CD8-positive, alpha-beta memory T cell (primary cell): ENCODE measurements at regions not wholly inside any gene's neighbourhood (a gene's known extent, or its start where the extent isn't known, plus 50 kb on each side); places are given as distances from the start of the nearest gene placed in this dataset.
A peak's percentile ranks its signal among the peaks of the same experiment; 100 is the strongest.

ENCODE experiments used
- CTCF ChIA-PET: fragments of 350-600 bp; sonication (Branson Sonifier 250); formaldehyde crosslinking; loops from one replicate; lab custom pipeline; 2021; ENCODE audit warnings: antibody characterized with exemption; lab: Charles Lee
- POLR2A ChIA-PET: fragments of 350-600 bp; sonication (Branson Sonifier 250); formaldehyde crosslinking; loops from one replicate; lab custom pipeline; 2021; ENCODE audit warnings: antibody characterized with exemption; lab: Charles Lee
- DNase-seq, 5 donors: peaks; one replicate each; pipeline versions ENCODE4 v3.0.0 to v3.0.0-alpha.2; 2020 to 2022; ENCODE audit warnings: mixed read lengths in 1 of 5
- H3K27ac ChIP-seq: one replicate; pipeline ENCODE4 v1.7.0; 2013; ENCODE audit warnings: low read depth, mild to moderate bottlenecking, low read length, moderate library complexity
- H3K27me3 ChIP-seq: 2 replicates; pipeline ENCODE4 v1.7.0; 2013; ENCODE audit warnings: low read length, mild to moderate bottlenecking; ENCODE audit not compliant: insufficient read depth, poor library complexity, severe bottlenecking
- H3K36me3 ChIP-seq: 2 replicates; pipeline ENCODE4 v1.7.0; 2013; ENCODE audit warnings: mild to moderate bottlenecking, low read length, moderate library complexity; ENCODE audit not compliant: insufficient read depth
- H3K4me1 ChIP-seq: 2 replicates; pipeline ENCODE4 v1.7.0; 2013; ENCODE audit warnings: mild to moderate bottlenecking, low read length, moderate library complexity; ENCODE audit not compliant: insufficient read depth
- H3K4me3 ChIP-seq: 2 replicates; pipeline ENCODE4 v1.7.0; 2013; ENCODE audit warnings: mild to moderate bottlenecking, low read length
- H3K9me3 ChIP-seq: 2 replicates; pipeline ENCODE4 v1.7.0; 2013; ENCODE audit warnings: mild to moderate bottlenecking, low read length
- H3K27ac Mint-ChIP-seq, 8 donors: one replicate each; pipeline ENCODE4 v1.8.0; 2020 to 2021; ENCODE audit warnings: mixed read lengths in 8 of 8, mild to moderate bottlenecking in 6 of 8, inconsistent platforms in 3 of 8, moderate library complexity in 3 of 8
- H3K27me3 Mint-ChIP-seq, 2 donors: one replicate each; pipeline ENCODE4 v1.8.0; 2020 to 2021; ENCODE audit warnings: mixed read lengths in 2 of 2, mild to moderate bottlenecking in 1 of 2, moderate library complexity in 1 of 2
- H3K36me3 Mint-ChIP-seq, 3 donors: one replicate each; pipeline ENCODE4 v1.8.0; 2020 to 2021; ENCODE audit warnings: mixed read lengths in 3 of 3, inconsistent platforms in 1 of 3, mild to moderate bottlenecking in 1 of 3
- H3K4me1 Mint-ChIP-seq, 3 donors: one replicate each; pipeline ENCODE4 v1.8.0; 2020 to 2021; ENCODE audit warnings: mixed read lengths in 3 of 3, inconsistent platforms in 1 of 3, mild to moderate bottlenecking in 1 of 3
- H3K4me3 Mint-ChIP-seq, 7 donors: one replicate each; pipeline ENCODE4 v1.8.0; 2020 to 2021; ENCODE audit warnings: mixed read lengths in 7 of 7, mild to moderate bottlenecking in 6 of 7, moderate library complexity in 4 of 7, inconsistent platforms in 2 of 7
- H3K9me3 Mint-ChIP-seq, 5 donors: one replicate each; pipeline ENCODE4 v1.8.0; 2020 to 2022; ENCODE audit warnings: mixed read lengths in 5 of 5, mild to moderate bottlenecking in 3 of 5, moderate library complexity in 2 of 5, inconsistent platforms in 1 of 5

DNA sequence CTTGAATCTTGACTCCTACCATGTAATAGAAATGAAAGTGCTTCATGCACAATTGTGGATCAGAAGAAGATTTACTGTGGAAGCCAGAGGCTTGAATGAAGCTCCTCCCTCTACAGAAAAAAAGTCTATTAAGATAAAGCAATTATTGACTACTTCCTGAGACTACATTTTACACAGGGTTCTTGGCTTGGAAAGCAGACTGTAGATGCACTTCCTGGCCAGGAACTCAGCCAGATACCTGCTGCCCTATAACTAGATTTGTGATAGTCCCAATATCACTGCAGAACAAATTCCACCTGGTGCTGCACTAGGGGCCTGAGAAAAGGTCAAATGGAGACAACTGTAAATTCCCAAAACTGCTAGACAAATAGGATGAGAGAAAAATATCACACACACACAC is 96.8 kb upstream of the GUCA2B start:
- Histone ChIP-seq H3K4me1 (peaks cover 7% of the 10 kb centered on the region), H3K27ac (no peak overlapping the region), H3K4me3 (no peak overlapping the region), H3K27me3 (no peaks in the 10 kb centered on the region), H3K9me3 (no peaks in the 10 kb centered on the region), H3K36me3 (no peaks in the 10 kb centered on the region)
- Mint-ChIP-seq H3K27me3 (peaks cover 44 to 72% of the 10 kb centered on the region in 2 donors), H3K36me3 (peaks cover 0 to 15% (median 3%) of the 10 kb centered on the region in 3 donors), H3K27ac (no peak overlapping the region), H3K4me1 (peaks cover 8 to 10% (median 9%) of the 10 kb centered on the region in 3 donors), H3K9me3 (peaks cover 8 to 22% (median 16%) of the 10 kb centered on the region in 5 donors), H3K4me3 (no peak overlapping the region)
- POLR2A ChIA-PET, result interaction anchor here (0.5 kb wide), 1 partner anchor 80 kb away, joined by 3 read pairs; no protein-coding TSS in a partner anchor
- CTCF ChIA-PET, result no interaction called here
- DNase-seq, result no peak

DNA sequence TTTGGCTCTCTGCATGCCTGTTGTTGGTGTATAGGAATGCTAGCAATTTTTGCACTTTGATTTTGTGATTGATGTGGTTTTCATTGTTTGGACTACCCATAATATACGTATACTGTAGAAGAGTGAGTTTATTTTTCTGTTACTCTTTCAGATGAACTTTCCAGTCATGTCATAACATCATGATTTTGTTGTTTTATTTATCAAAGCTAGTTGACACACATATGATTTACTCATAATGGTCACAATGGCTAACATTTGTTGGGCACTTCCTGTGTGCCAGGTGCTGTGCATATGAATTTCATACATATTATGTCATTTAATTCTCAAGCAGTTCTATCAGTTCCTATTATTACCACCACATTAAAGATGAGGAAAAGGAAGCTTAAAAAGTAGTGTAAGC is 98.1 kb upstream of the GUCA2B start:
- Mint-ChIP-seq H3K4me3 (no peak overlapping the region), H3K27me3 (peaks cover 47 to 73% of the 10 kb centered on the region in 2 donors), H3K9me3 (peaks cover 8 to 22% (median 16%) of the 10 kb centered on the region in 5 donors), H3K27ac (peak overlapping the region in 1 of 8 donors; percentile 78), H3K36me3 (peaks cover 0 to 15% (median 3%) of the 10 kb centered on the region in 3 donors), H3K4me1 (peaks cover 8 to 10% (median 9%) of the 10 kb centered on the region in 3 donors)
- no peak for DNase-seq
- no peak overlapping the region for H3K27ac ChIP-seq
- ChIA-PET POLR2A (no interaction called here), CTCF (no interaction called here)
- H3K27me3 ChIP-seq, result peaks cover 6% of the 10 kb centered on the region
- no peak overlapping the region for H3K4me3 ChIP-seq
- H3K4me1 ChIP-seq, result peaks cover 7% of the 10 kb centered on the region
- H3K9me3 ChIP-seq, result no peaks in the 10 kb centered on the region
- H3K36me3 ChIP-seq, result no peaks in the 10 kb centered on the region

- peaks cover 43 to 76% of the 10 kb centered on the region in 2 donors for H3K27me3 Mint-ChIP-seq
- no peak overlapping the region for H3K4me3 ChIP-seq
- H3K9me3 ChIP-seq, result no peaks in the 10 kb centered on the region
- no peak overlapping the region for H3K27ac Mint-ChIP-seq
- peak overlapping the region in 1 of 7 donors; percentile 62 for H3K4me3 Mint-ChIP-seq
- peaks cover 7% of the 10 kb centered on the region for H3K4me1 ChIP-seq
- no peak for DNase-seq
- H3K27ac ChIP-seq, result no peak overlapping the region
- peaks cover 0 to 13% (median 7%) of the 10 kb centered on the region in 5 donors for H3K9me3 Mint-ChIP-seq
- peaks cover 0 to 8% (median 1%) of the 10 kb centered on the region in 3 donors for H3K36me3 Mint-ChIP-seq
- no peaks in the 10 kb centered on the region for H3K36me3 ChIP-seq
- peaks cover 6% of the 10 kb centered on the region for H3K27me3 ChIP-seq
- ChIA-PET CTCF (no interaction called here), POLR2A (no interaction called here)
- peaks cover 8 to 10% (median 9%) of the 10 kb centered on the region in 3 donors for H3K4me1 Mint-ChIP-seq
Measured at GRCh38 chr1:42052072-42052699, 101.0 kb upstream of the GUCA2B start.

DNA sequence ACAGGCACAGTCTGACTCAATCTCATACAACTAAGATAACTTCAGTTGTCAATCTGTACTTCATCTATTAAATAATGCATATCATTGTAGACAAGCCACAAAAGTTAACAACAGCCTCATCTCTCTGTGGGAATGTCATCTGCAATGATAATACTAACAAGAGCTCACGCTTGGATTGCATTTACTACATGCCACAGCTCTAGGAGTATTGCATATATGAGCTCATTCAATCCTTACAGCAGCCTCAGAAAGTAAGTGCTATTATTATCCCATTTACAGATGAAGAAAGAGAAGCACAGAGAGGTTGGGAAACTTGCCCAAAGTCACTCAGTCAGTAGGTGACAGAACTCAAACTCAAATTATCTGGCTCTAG is 105.7 kb upstream of the GUCA2B start:
- peaks cover 6% of the 10 kb centered on the region for H3K4me1 ChIP-seq
- peaks cover 6% of the 10 kb centered on the region for H3K27me3 ChIP-seq
- no peak for DNase-seq
- H3K9me3 ChIP-seq, result no peaks in the 10 kb centered on the region
- Mint-ChIP-seq H3K4me3 (no peak overlapping the region), H3K27me3 (peaks cover 16 to 38% of the 10 kb centered on the region in 2 donors), H3K4me1 (peaks cover 1 to 4% (median 2%) of the 10 kb centered on the region in 3 donors), H3K9me3 (no peaks in the 10 kb centered on the region), H3K36me3 (peaks cover 0 to 1% (median 0%) of the 10 kb centered on the region in 3 donors), H3K27ac (no peak overlapping the region)
- no peak overlapping the region for H3K4me3 ChIP-seq
- no peak overlapping the region for H3K27ac ChIP-seq
- ChIA-PET CTCF (no interaction called here), POLR2A (no interaction called here)
- H3K36me3 ChIP-seq, result no peaks in the 10 kb centered on the region

- H3K4me1 ChIP-seq, result no peaks in the 10 kb centered on the region
- no peak overlapping the region for H3K27ac ChIP-seq
- POLR2A ChIA-PET, result no interaction called here
- H3K9me3 ChIP-seq, result no peaks in the 10 kb centered on the region
- DNase-seq, result no peak
- no peak overlapping the region for H3K4me3 ChIP-seq
- peaks cover 14 to 32% of the 10 kb centered on the region in 2 donors for H3K27me3 Mint-ChIP-seq
- H3K36me3 ChIP-seq, result no peaks in the 10 kb centered on the region
- no peak overlapping the region for H3K4me3 Mint-ChIP-seq
- no peaks in the 10 kb centered on the region for H3K4me1 Mint-ChIP-seq
- no peaks in the 10 kb centered on the region for H3K9me3 Mint-ChIP-seq
- H3K36me3 Mint-ChIP-seq, result peaks cover 0 to 1% (median 0%) of the 10 kb centered on the region in 3 donors
- CTCF ChIA-PET, result no interaction called here
- peak overlapping the region in 1 of 8 donors; percentile 55 for H3K27ac Mint-ChIP-seq
- H3K27me3 ChIP-seq, result peaks cover 6% of the 10 kb centered on the region
Measured at GRCh38 chr1:42046761-42047507, 106.3 kb upstream of the GUCA2B start.

GRCh38 chr1:42044346-42044745 is 108.9 kb upstream of the GUCA2B start:
- peaks cover 9 to 10% of the 10 kb centered on the region in 2 donors for H3K27me3 Mint-ChIP-seq
- POLR2A ChIA-PET, result no interaction called here
- no peaks in the 10 kb centered on the region for H3K4me1 Mint-ChIP-seq
- no peak overlapping the region for H3K4me3 ChIP-seq
- H3K4me1 ChIP-seq, result no peaks in the 10 kb centered on the region
- no peaks in the 10 kb centered on the region for H3K36me3 ChIP-seq
- CTCF ChIA-PET, result interaction anchor here (0.6 kb wide), 1 partner anchor 1077 kb away, joined by 3 read pairs; no protein-coding TSS in a partner anchor
- no peak for DNase-seq
- H3K4me3 Mint-ChIP-seq, result no peak overlapping the region
- no peaks in the 10 kb centered on the region for H3K27me3 ChIP-seq
- no peaks in the 10 kb centered on the region for H3K36me3 Mint-ChIP-seq
- H3K9me3 ChIP-seq, result no peaks in the 10 kb centered on the region
- H3K27ac ChIP-seq, result no peak overlapping the region
- H3K27ac Mint-ChIP-seq, result no peak overlapping the region
- H3K9me3 Mint-ChIP-seq, result no peaks in the 10 kb centered on the region

- no peaks in the 10 kb centered on the region for H3K9me3 Mint-ChIP-seq
Measured at GRCh38 chr1:42043811-42044210, 109.4 kb upstream of the GUCA2B start.

GRCh38 chr1:42043182-42043581 is 110.0 kb upstream of the GUCA2B start:
- Histone ChIP-seq H3K9me3 (no peaks in the 10 kb centered on the region), H3K27ac (no peak overlapping the region), H3K4me3 (no peak overlapping the region), H3K4me1 (no peaks in the 10 kb centered on the region), H3K36me3 (no peaks in the 10 kb centered on the region), H3K27me3 (no peaks in the 10 kb centered on the region)
- ChIA-PET POLR2A (no interaction called here), CTCF (no interaction called here)
- Mint-ChIP-seq H3K9me3 (no peaks in the 10 kb centered on the region), H3K36me3 (no peaks in the 10 kb centered on the region), H3K4me3 (peak overlapping the region in 1 of 7 donors; percentile 27), H3K27me3 (peaks cover 0 to 2% of the 10 kb centered on the region in 2 donors), H3K4me1 (no peaks in the 10 kb centered on the region), H3K27ac (no peak overlapping the region)
- DNase-seq, result no peak

More at GRCh38 chr1:42043811-42044210, 109.4 kb upstream of the GUCA2B start:
- Mint-ChIP-seq H3K27me3 (peaks cover 5 to 6% of the 10 kb centered on the region in 2 donors), H3K4me1 (no peaks in the 10 kb centered on the region), H3K36me3 (no peaks in the 10 kb centered on the region), H3K4me3 (no peak overlapping the region), H3K27ac (peak overlapping the region in 1 of 8 donors; percentile 5)
- Histone ChIP-seq H3K9me3 (no peaks in the 10 kb centered on the region), H3K4me1 (no peaks in the 10 kb centered on the region), H3K4me3 (no peak overlapping the region), H3K36me3 (no peaks in the 10 kb centered on the region), H3K27me3 (no peaks in the 10 kb centered on the region), H3K27ac (no peak overlapping the region)
- ChIA-PET POLR2A (no interaction called here), CTCF (interaction anchor here (0.6 kb wide), 1 partner anchor 1078 kb away, joined by 3 read pairs; no protein-coding TSS in a partner anchor)
- DNase-seq, result no peak
